Sigmoid colon (tissue), 6 donors: ENCODE measurements at regions not wholly inside any gene's neighbourhood (a gene's known extent, or its start where the extent isn't known, plus 50 kb on each side); places are given as distances from the start of the nearest gene placed in this dataset.
"Not testable (repeated sequence)": the region's sequence is repeated elsewhere in the genome, so short reads cannot be mapped to it uniquely, and the experiment has no call there.

Experiments
- DNase-seq: peaks from one replicate; pipeline ENCODE4 v3.0.0-alpha.2; 2019
- H3K27ac ChIP-seq, 4 donors: fragments of 200-600 bp; sonication (generic); one replicate each; pipeline ENCODE4 v1.5.1; 2016 to 2019; ENCODE audit warnings: mild to moderate bottlenecking in 1 of 4
- H3K27me3 ChIP-seq, 3 donors: fragments of 200-600 bp; sonication (generic); one replicate each; pipeline ENCODE4 v1.5.1; 2019; ENCODE audit warnings: mild to moderate bottlenecking in 1 of 3
- H3K36me3 ChIP-seq, 4 donors: fragments of 200-600 bp; sonication (generic); one replicate each; pipeline ENCODE4 v1.5.1; 2016 to 2019
- H3K4me1 ChIP-seq, 4 donors: fragments of 200-600 bp; sonication (generic); one replicate each; pipeline ENCODE4 v1.5.1; 2017 to 2019
- H3K4me3 ChIP-seq, 4 donors: fragments of 200-600 bp; sonication (generic); one replicate each; pipeline ENCODE4 v1.5.1; 2017 to 2019; ENCODE audit warnings: mild to moderate bottlenecking in 2 of 4, moderate library complexity in 1 of 4
- H3K9me3 ChIP-seq, 4 donors: fragments of 200-600 bp in 3 of 4; sonication (generic) in 3 of 4; one replicate each; pipeline versions ENCODE4 v1.5.1 to v1.6.1; 2013 to 2019
- EP300 ChIP-seq, 4 donors: sonication (generic); formaldehyde crosslinking; IDR thresholded peaks; one replicate each; pipeline ENCODE4 v1.6.1; 2017; ENCODE audit warnings: antibody characterized with exemption in 4 of 4
- POLR2A ChIP-seq, 2 donors: fragments of 450-650 bp; IDR thresholded peaks; one replicate each; pipeline ENCODE4 v1.6.1; 2016; ENCODE audit warnings: antibody characterized with exemption in 2 of 2, mild to moderate bottlenecking in 2 of 2, moderate library complexity in 2 of 2
- POLR2AphosphoS5 ChIP-seq, 4 donors: sonication (generic); formaldehyde crosslinking; IDR thresholded peaks; one replicate each; pipeline ENCODE4 v1.6.1; 2017; ENCODE audit warnings: antibody characterized with exemption in 4 of 4
- WGBS, 2 donors: extraction: QIAGEN DNeasy Blood & Tissue Kit; methylation state at CpG; one replicate each; pipeline ENCODE4 v1.1.7; 2013; 5-methylcytosine and 5-hydroxymethylcytosine counted together
- intact Hi-C: fragments of 100-400 bp; cut with DNase I; formaldehyde crosslinking; loops from one replicate; pipeline ENCODE4 v1.15.1; 2023
- TF ChIP-seq, protein P1 (sequence below), 4 experiments: fragments of 450-650 bp in 3 of 4; fragments of 200-600 bp in 1 of 4; IDR thresholded peaks; one replicate each; pipeline ENCODE4 v1.5.1; 2016 to 2019; ENCODE audit warnings: antibody characterized with exemption in 4 of 4, mild to moderate bottlenecking in 3 of 4, moderate library complexity in 2 of 4
- donor health status: healthy with polysubstance abuse.
- donor health status: healthy.

DNA sequence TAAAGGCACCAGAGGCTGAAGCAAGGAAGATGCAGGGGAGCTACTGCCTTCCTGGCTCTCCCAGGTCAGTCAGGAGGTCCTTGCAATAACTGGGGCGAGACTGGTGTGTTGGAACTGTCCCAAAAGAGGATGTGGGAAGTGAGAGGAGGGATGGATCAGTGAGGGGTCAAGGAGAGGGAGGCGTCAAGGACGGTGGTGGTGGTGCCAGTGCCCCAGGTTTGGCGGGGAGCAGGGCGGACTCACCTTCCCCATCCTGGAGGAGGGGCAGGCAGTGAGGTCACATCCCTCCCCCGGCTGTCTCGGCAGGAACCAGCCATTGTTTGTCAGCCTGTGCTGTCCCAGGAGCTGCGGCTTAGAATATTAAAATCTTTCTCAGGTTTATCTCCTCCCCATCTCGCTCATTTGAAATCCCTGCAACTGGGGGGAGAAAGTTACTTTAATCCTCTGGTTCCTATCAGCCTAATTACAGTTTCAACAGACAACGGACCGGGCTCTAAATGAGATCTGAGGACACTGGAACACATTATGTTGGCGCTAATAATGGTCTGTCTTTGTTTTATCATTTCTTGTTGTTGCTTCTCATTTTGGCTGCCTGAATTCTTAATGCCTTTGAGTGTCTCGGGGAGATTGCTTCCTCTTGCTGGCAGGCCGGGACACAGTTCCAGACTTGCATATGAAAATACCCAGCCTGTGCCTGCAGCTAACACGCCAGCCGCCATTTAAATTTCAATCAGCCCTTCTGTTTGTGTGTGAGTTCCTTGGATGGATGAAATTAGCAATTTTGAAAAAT lies 387.5 kb downstream of the RPS24 start:
- WGBS, 2 donors = 82 to 85% methylated on average over 16 of the region's 16 CpGs
- TF ChIP-seq EP300 (IDR thresholded peaks at IDR 0.05) = no peak
- no peak for TF ChIP-seq POLR2A (IDR thresholded peaks at IDR 0.05)
- TF ChIP-seq POLR2AphosphoS5 (IDR thresholded peaks at IDR 0.05) = no peak
- TF ChIP-seq, protein P1, sequence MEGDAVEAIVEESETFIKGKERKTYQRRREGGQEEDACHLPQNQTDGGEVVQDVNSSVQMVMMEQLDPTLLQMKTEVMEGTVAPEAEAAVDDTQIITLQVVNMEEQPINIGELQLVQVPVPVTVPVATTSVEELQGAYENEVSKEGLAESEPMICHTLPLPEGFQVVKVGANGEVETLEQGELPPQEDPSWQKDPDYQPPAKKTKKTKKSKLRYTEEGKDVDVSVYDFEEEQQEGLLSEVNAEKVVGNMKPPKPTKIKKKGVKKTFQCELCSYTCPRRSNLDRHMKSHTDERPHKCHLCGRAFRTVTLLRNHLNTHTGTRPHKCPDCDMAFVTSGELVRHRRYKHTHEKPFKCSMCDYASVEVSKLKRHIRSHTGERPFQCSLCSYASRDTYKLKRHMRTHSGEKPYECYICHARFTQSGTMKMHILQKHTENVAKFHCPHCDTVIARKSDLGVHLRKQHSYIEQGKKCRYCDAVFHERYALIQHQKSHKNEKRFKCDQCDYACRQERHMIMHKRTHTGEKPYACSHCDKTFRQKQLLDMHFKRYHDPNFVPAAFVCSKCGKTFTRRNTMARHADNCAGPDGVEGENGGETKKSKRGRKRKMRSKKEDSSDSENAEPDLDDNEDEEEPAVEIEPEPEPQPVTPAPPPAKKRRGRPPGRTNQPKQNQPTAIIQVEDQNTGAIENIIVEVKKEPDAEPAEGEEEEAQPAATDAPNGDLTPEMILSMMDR (IDR thresholded peaks at IDR 0.05) = no peak
- intact Hi-C loops = no loop called here

DNA sequence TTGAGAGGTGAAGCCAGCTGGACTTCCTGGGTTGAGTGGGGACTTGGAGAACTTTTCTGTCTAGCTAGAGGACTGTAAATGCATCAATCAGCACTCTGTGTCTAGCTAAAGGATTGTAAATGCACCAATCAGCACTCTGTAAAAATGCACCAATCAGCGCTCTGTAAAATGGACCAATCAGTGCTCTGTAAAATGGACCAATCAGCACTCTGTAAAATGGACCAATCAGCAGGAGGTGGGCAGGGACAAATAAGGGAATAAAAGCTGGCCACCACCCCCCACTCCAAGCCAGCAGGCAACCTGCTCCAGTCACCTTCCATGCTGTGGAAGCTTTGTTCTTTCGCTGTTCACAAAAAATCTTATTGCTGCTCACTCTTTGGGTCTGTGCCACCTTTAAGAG lies 390.4 kb downstream of the RPS24 start:
- H3K27me3 ChIP-seq, H3K9me3 ChIP-seq, H3K4me3 ChIP-seq, H3K27ac ChIP-seq, intact Hi-C loops, H3K4me1 ChIP-seq, H3K36me3 ChIP-seq, DNase-seq: not testable (repeated sequence)
- 98 to 99% methylated on average over 2 of the region's 2 CpGs for WGBS, 2 donors

More for the DNA sequence above, 387.5 kb downstream of the RPS24 start:
- H3K9me3 ChIP-seq = peaks cover 0 to 6% (median 0%) of the 10 kb centered on the region in 4 donors
- DNase-seq = peak; percentile 42
- no peak overlapping the region for H3K27ac ChIP-seq
- no peaks in the 10 kb centered on the region for H3K4me1 ChIP-seq
- H3K36me3 ChIP-seq = no peaks in the 10 kb centered on the region
- H3K4me3 ChIP-seq = no peak overlapping the region
- H3K27me3 ChIP-seq = no peaks in the 10 kb centered on the region

DNA sequence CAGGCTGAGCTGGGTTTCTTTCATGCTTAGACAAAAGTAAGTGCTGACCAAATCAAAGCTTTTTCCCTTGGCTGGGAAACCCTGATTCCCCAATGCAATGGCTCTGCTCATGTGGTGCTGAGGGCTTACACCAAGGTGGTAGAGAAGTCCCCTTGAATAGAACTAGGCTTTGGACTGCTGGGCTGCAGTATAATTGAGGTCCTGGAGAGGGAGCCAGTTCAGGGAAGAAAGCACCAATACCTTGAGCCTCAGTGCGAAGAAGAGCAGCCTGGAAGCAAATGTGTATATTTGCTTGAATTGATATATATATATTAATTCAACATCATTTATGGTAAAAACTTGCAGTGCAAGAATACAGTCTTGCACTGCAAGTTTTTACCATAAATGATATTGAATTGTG lies 391.1 kb downstream of the RPS24 start:
- no peaks in the 10 kb centered on the region for H3K4me1 ChIP-seq
- H3K27ac ChIP-seq = no peak overlapping the region
- H3K36me3 ChIP-seq = no peaks in the 10 kb centered on the region
- TF ChIP-seq, protein P1 (IDR thresholded peaks at IDR 0.05) = no peak
- no peak for TF ChIP-seq POLR2AphosphoS5 (IDR thresholded peaks at IDR 0.05)
- TF ChIP-seq POLR2A (IDR thresholded peaks at IDR 0.05) = no peak
- no peak for TF ChIP-seq EP300 (IDR thresholded peaks at IDR 0.05)
- intact Hi-C loops = no loop called here
- peaks cover 0 to 6% (median 0%) of the 10 kb centered on the region in 4 donors for H3K9me3 ChIP-seq
- 54 to 86% methylated on average over 1 of the region's 1 CpG for WGBS, 2 donors
- no peaks in the 10 kb centered on the region for H3K27me3 ChIP-seq
- peak; percentile 17 for DNase-seq
- H3K4me3 ChIP-seq = no peak overlapping the region

DNA sequence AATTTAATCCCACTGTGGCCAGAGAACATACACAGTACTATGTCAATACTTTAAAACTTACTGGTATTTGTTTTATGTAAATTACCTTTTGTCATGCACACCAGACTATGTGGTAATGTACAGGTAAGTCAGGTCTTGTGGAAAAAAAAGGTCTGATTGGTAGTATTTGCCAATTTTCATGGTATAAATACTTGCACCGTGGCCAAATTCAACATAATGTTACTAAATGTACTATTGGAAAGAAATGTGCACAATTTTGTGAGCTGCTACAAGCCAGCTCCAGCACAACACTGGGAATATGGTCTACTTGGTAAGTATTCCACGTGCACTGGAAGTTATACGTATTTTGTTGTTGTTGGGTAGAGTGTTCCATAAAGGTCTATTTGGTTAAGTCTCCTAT lies 392.5 kb downstream of the RPS24 start:
- intact Hi-C loops = no loop called here
- no peak for TF ChIP-seq POLR2AphosphoS5 (IDR thresholded peaks at IDR 0.05)
- no peak for TF ChIP-seq POLR2A (IDR thresholded peaks at IDR 0.05)
- TF ChIP-seq EP300 (IDR thresholded peaks at IDR 0.05) = no peak
- TF ChIP-seq, protein P1 (IDR thresholded peaks at IDR 0.05) = no peak

DNA sequence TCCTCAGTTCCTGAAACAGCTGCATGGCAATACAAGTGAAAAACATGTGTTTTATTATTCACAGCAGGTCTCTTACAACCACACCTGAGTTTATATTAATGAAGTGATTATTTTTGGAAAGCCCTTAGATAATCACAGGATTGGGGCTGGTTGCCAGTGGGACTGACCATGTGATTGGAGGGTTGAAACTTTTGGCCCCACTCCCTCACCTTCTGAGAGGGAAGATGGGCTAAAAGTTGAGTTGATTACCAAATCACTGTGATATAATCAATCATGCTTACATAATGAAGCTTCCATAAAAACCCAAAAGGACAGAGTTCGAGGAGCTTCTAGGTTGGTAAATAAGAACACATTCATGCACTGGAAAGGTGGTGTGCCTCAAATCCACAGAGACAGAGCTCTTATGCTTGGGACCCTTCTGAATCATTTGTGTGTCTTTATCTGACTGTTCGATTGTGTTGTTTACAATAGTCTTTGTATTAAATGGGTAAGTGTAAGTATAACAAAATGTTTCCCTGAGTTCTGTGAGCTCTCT lies 393.9 kb downstream of the RPS24 start:
- WGBS, 2 donors = 80 to 85% methylated on average over 2 of the region's 2 CpGs
- peaks cover 0 to 6% (median 0%) of the 10 kb centered on the region in 4 donors for H3K9me3 ChIP-seq
- no peaks in the 10 kb centered on the region for H3K27me3 ChIP-seq
- H3K36me3 ChIP-seq = no peaks in the 10 kb centered on the region
- intact Hi-C loops = no loop called here
- peak; percentile 14 for DNase-seq
- no peak overlapping the region for H3K4me3 ChIP-seq
- no peak overlapping the region for H3K27ac ChIP-seq
- H3K4me1 ChIP-seq = peaks cover 0 to 15% (median 7%) of the 10 kb centered on the region in 4 donors
- TF ChIP-seq EP300 (IDR thresholded peaks at IDR 0.05) = no peak
- TF ChIP-seq POLR2A (IDR thresholded peaks at IDR 0.05) = no peak
- no peak for TF ChIP-seq POLR2AphosphoS5 (IDR thresholded peaks at IDR 0.05)
- TF ChIP-seq, protein P1 (IDR thresholded peaks at IDR 0.05) = no peak

More for the DNA sequence above, 392.5 kb downstream of the RPS24 start:
- 90 to 91% methylated on average over 3 of the region's 3 CpGs for WGBS, 2 donors
- Histone ChIP-seq H3K36me3 (no peaks in the 10 kb centered on the region), H3K9me3 (peaks cover 0 to 6% (median 0%) of the 10 kb centered on the region in 4 donors), H3K4me3 (no peak overlapping the region), H3K4me1 (peaks cover 0 to 8% (median 4%) of the 10 kb centered on the region in 4 donors), H3K27me3 (no peaks in the 10 kb centered on the region), H3K27ac (no peak overlapping the region)
- DNase-seq = no peak
